Renal cortex interstitium (tissue), 11 donors: ENCODE measurements at regions not wholly inside any gene's neighbourhood (a gene's known extent, or its start where the extent isn't known, plus 50 kb on each side); places are given as distances from the start of the nearest gene placed in this dataset.
"Not testable (repeated sequence)": the region's sequence is repeated elsewhere in the genome, so short reads cannot be mapped to it uniquely, and the experiment has no call there.

ENCODE experiments used
- DNase-seq, 11 donors: peaks; one replicate each; pipeline ENCODE4 v3.0.0-alpha.2; 2013; ENCODE audit warnings: low read depth in 9 of 11, low spot score in 4 of 11; ENCODE audit errors: extremely low read depth in 1 of 11

GRCh38 chr9:63912451-63912850 lies 1372.6 kb downstream of the FOXD4L5 start:
- not testable (repeated sequence) for DNase-seq

DNA sequence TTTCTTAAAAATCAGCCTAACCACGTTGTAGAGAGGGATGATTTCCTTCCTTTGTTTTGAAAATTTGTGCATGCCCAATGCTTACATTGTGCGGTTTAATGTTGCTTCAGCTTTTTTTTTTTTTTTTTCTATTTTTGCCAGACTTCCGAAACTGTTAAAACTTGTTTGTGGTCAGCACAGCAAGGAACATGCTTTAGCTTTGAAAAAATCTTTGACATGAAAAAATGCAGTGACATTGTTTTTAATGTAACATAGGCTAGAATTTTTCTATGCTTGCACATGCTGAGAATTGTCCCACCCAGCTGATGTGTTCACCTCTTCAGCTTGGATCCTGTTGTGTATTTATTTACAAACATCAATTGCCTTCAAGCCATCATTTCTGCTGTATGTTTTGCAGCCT lies 1375.9 kb downstream of the FOXD4L5 start:
- DNase-seq = not testable (repeated sequence)

- not testable (repeated sequence) for DNase-seq
Observed at GRCh38 chr9:63899637-63900190, 1385.3 kb downstream of the FOXD4L5 start.

- DNase-seq = not testable (repeated sequence)
Observed at GRCh38 chr9:63881386-63881785, 1403.6 kb downstream of the FOXD4L5 start.

- DNase-seq = not testable (repeated sequence)
Observed at GRCh38 chr9:63876380-63876779, 1408.6 kb downstream of the FOXD4L5 start.

DNA sequence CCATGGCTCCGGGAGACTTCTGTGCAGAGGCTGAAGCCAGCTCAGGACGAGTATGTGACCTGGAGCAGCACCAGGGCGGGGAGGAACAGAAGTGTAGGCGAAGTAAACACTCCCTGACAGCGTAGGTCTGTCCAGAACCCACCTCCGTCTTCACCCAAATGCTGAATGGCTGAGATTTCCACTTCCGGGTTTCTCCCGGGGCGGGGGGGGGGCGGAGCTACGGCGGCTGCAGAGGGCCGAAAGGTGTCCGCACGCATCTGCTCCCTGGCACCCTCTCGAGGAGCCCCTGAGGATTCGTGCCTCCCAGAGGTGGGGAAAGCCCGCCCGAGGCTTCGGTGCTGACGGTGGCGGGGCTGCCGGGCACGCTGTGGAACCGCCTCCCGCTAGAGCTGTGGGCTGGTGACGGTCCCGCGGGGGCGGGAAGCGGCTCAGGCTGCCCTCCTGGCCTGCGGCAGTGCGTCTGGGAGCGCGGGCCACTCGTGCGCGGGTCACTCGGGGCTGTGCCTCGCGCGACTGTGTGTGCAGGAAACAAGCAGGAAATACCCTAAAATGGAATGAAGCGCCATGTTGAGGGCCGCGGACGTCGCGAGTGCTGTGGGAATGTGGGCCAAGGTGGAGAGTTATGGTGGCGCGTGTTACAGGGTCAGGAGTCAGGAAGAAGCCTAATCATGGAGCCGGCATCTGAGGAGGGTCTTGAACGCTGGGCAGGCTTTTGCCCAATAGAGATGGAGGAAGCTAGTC lies 1425.4 kb downstream of the FOXD4L5 start:
- no peak for DNase-seq

- DNase-seq = not testable (repeated sequence)
Observed at GRCh38 chr9:63859090-63859474, 1425.9 kb downstream of the FOXD4L5 start.

GRCh38 chr9:63853140-63853751 lies 1431.8 kb downstream of the FOXD4L5 start:
- not testable (repeated sequence) for DNase-seq

DNA sequence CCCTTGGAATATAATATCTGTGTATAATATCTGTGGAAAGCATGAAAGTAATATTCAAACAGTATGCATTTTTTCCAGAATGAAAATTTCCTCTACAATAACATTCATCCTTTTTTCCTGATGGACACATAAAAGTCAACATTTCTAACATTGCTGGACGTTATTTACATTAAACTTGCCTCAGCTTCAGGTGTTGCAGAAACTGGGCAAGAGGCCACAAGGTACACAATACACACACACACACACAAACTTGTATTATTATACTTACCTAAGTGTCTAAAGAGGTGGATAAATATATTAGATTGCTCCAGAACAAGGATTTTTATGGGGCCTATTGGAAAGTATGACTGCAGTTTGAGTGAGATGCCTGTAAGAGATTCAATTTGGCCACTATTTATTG lies 1460.2 kb downstream of the FOXD4L5 start:
- not testable (repeated sequence) for DNase-seq

GRCh38 chr9:63823375-63824201 lies 1461.4 kb downstream of the FOXD4L5 start:
- DNase-seq = not testable (repeated sequence)

DNA sequence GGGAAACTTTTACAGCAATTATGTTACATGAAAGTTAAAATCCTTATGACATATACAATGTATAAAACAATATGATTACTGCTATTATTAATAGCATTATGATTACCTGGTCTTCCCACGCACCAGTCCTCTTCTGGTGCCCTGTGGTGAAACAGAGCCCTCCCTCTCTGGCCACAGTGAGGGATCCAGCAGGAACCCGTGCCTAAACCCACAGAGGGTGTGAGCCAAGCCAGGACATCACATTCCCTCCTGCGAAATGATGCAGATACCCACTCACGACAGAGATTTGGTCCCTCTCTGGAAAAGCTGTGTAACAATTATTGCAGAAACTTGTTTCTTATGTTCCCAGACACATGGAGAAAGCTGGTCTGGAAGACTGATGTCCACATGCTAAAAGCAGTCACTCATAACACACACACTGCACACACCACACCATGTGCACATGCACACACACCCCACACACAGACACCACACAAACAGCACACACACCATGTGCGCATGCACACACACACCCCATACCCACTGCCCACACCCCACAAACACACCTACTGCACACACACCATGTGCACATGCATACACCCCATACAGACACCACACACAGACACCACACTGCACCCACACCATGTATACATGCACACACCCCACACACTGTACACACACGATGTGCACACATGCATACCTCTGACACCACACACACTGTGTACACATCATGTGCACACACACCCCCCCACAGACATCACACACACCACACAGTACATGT lies 1462.2 kb downstream of the FOXD4L5 start:
- not testable (repeated sequence) for DNase-seq

DNA sequence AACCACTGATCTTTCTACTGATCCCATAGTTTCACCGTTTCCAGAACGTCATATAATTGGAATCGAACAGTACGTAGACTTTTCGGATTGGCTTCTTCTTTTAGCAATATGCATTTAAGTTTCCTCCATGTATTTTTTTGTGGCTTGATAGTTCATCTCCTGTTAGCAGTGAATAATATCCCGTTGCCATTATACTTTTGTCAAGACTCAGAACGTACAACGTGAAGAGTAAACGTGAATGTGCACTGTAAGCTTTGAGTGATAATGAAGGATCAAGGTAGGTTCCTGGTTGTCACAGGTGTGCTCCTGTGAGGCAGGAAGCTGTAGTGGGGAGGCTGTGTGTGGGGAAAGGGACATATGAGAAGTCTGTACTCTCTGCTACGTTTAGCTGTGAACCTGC lies 1463.7 kb downstream of the FOXD4L5 start:
- not testable (repeated sequence) for DNase-seq

GRCh38 chr9:63820882-63821281 lies 1464.1 kb downstream of the FOXD4L5 start:
- DNase-seq = not testable (repeated sequence)

- not testable (repeated sequence) for DNase-seq
Observed at GRCh38 chr9:63820383-63820782, 1464.6 kb downstream of the FOXD4L5 start.

DNA sequence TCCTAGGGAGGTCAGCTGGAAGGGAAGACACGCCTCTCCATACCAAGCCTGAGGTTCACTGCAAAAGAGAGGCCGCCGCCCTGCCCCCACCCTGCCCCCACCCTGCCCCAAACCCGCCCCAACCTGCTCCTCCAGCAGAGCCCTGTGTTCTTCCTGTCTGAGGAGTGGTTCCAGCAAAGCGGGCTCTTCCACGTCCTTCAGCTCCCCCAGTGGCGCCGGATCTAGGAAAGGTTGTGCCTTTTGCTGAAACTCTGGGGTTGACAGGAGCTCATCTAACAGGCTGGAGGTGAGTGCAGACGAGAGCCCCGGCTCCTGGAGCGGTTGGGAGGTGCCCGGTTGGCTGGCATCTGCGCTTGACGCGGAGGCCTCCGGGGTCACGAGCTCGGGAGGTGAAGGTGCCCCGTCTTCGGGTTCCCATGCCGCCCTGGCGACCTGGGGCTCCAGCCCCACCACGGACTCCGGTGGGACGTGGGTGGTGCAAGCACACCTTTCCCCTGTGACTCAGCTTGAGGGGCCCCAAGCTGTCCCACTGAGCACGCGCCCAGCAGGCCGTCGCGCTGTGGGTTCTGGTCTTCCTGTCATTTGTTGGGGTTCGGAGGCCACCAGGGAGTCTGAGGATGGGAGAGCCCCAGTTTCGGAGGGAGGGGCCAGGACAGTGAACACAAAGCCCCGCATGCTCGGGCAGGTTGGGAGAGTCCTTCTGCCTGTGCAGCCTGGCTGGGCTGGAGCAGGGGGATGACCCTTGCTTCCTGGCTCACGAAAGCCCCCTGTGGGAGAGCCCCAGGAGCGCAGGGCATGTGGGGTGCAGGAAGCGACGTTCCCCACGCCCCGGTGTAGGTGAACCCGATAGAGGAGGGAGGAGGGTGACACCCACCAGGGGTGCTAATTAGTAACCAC lies 1467.1 kb downstream of the FOXD4L5 start:
- DNase-seq = peak in 2 of 11 donors; percentile 12 to 17

- DNase-seq = peak in 10 of 11 donors; percentile 45 to 79 (median 68)
Observed at GRCh38 chr9:63816751-63817621, 1468.0 kb downstream of the FOXD4L5 start.
